NCI-H2171 (cell line): ENCODE measurements at regions not wholly inside any gene's neighbourhood (a gene's known extent, or its start where the extent isn't known, plus 50 kb on each side); places are given as distances from the start of the nearest gene placed in this dataset.
A peak's percentile ranks its signal among the peaks of the same experiment; 100 is the strongest.

Experiments
- DNase-seq: peaks from one replicate; lab custom pipeline; 2025; lab: John Stamatoyannopoulos, UW

GRCh38 chr4:1572964-1573720, 111.0 kb downstream of the FAM53A start:
- no peak for DNase-seq

DNA sequence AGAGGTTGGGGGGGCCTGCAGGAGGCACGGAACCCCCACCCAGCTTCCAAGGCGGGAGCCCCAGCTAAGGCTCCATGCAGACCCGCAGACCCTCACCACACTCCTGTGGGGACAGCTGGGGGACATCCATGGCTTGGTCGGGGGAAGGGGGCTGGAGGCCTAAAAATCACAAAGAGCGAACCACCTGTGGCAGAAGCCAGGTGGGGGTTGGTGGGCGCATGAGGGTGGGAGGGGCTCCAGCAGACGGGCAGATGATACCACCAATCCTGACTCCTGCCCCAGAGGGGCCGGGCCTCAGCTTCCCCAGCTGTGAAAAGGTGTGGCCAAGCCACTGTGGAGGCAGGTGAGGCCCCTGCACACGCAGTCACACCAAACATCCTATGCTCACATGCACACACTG, 111.6 kb downstream of the FAM53A start:
- no peak for DNase-seq

- no peak for DNase-seq
Measured at GRCh38 chr4:1572010-1572385, 112.1 kb downstream of the FAM53A start.

- no peak for DNase-seq
Measured at GRCh38 chr4:1571165-1572009, 112.7 kb downstream of the FAM53A start.

DNA sequence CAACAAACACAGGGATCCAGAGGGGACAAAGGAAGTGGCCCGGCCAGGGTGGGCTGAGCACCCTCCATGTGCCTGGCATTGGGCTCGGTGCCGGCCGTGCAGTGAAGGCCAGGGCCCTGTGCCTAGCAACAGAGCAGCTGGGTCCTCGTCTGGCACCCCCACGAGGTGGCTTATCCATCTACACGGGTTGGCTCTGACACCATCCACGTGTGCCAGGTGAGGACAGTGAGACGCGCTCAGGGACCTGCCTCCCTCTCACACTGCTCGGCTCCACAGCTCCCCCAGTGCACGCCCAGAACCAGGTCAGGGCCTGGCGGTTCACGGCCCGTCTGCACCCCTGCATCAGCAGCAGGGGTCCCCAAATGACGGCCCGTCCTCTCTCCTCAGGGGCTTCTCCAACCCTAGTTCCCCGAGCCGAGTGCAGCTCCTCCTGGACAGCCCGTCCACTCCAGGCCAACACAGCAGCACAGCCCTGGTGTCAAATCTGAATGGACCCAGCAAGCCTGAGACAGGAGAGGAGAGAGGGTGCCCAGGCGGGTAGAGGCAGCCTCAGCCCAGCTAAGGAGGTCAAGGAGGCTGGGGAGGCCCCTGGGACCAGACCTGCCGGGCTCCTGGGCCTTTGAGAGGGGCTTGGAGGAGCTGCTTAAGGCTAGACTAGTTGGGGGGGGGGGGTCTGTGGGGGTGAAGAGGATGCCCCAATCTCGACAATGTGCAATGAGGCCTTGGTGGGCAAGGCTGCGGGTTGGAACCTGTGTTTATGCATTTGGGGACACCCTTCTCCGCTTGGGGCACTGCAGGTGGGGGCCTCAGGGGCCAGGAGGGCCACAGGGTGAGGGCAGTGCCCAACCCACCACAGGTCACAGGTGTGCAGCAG, 113.6 kb downstream of the FAM53A start:
- DNase-seq: no peak

DNA sequence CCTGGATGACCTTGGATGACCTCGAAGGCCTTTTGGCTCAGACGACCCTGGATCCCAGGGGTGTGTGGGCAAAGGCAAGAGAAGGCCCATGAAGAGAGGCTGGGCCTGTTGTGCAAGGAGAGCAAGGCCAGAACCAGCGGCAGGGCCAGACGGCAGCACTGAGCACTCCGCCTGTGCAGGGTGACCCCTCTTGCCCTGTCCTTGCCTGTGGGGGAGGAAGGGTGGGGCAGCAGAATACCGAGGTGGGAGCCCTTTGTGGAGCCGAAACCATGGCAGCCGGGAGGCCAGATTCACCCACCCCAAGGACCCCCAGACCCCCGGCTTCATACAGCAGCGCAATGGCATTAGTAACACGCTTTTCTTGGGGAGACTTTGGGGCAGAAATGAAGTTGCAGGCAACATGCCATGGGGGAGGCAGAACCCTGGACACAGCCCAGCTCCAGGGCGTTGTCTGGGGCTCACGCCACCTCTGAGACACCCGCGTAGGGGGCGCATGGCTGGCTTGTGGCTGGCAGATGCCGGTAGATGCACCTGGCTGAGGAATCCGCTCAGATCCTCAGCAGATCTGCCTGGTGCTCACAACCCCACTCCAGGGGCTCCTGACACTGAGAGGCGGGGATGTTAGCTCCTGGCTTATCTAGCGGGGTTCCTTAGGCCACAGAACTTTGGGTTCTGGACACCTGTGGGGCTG, 114.5 kb downstream of the FAM53A start:
- DNase-seq: no peak

DNA sequence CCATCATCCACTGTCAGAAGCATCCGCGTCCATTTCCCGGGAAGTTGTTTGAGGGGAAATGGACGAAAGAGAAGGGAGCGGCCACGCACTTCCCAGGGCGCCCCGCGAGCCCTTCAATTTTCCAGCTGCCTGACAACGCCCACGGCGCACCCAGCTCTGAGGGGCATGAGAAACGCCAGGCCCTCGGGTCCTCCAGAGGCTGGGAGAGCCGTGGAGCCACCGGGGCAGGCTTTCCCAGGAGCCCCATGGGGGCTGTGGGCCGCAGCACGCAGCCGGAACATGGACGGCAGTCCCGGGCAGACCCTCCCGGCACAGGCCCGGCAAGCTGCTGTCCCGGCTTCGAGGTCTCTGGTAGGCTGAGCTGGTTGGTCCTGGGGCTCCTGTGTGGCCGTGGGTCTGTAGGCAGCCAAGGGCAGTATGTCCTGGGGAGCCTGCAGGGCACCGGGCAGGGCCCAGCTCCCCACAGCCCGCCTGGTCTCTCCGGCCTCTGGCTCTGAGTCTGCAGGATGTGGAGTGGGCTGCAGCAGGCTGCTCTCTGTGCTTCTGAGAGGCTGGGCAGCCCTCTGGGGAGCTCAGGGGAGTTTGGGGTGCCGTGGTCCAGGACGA, 115.2 kb downstream of the FAM53A start:
- DNase-seq: no peak

- no peak for DNase-seq
Measured at GRCh38 chr4:1567808-1568581, 116.1 kb downstream of the FAM53A start.

DNA sequence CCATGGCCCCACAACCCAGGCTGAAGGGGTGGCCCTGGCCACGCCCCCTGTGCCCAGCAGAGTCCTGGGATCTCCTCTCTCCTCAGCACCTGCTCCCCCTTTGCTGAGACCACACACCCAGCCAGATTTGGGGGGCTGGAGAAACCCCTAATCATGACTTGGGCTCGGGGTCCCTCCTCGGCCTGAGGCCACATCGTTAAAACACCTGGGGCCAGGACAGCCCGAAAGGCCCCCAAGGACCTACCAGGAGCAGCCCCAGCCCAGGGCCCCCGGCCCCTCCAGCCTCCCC, 116.7 kb downstream of the FAM53A start:
- DNase-seq: no peak

DNA sequence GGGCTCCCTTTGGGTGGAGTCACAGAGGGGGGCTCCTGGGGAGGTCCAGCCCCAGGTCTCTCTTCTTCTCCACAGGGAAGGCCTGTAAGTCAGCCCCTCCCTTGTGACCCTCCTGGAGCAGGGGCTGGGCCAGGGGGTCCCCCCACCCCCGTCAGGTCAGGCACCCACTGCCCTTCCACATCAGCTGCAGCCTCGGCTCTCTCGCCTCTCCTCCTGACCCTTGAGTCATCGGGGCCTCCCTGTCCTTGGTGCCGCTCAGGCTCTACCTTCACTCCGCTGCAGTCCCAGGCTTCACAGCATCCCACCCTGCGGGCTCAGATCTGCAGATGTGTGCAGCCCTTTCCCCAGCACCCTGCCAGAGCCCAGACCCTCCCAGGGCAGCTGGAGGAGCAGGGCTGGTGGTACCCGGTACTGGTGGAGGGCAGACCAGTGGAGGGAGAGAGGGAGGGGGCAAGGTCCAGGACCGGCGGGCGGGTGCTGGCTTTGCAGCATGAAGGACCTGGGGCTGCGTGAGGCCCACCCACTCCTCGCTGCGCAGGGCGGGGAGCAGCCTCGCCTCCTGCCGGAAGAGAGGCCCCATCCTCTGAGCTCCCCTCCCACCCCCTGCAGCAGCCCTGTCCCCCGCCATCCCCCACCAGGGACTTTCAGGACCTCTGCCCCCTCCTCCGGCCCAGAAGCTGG, 117.1 kb downstream of the FAM53A start:
- DNase-seq: no peak

DNA sequence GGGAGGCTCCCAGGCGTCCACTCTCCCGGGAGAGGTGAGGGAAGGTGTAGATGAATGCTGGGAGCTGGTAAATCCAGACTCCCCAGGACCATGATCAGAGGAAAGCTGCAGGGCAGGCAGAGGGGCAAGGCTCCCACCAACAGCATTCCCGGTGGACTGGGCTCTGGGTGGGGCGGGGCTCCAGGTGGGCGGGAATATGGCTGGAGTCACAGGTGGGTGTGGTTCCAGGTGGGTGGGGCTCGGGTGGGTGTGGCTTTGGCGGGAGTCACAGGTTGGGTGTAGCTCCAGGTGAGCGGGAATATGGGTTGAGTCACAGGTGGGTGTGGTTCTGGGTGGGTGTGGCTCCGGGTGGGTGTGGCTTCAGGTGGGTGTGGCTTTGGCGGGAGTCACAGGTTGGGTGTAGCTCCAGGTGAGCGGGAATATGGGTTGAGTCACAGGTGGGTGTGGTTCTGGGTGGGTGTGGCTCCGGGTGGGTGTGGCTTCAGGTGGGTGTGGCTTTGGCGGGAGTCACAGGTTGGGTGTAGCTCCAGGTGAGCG, 117.7 kb downstream of the FAM53A start:
- peak; percentile 65 for DNase-seq

GRCh38 chr4:1565598-1566295, 118.4 kb downstream of the FAM53A start:
- no peak for DNase-seq

DNA sequence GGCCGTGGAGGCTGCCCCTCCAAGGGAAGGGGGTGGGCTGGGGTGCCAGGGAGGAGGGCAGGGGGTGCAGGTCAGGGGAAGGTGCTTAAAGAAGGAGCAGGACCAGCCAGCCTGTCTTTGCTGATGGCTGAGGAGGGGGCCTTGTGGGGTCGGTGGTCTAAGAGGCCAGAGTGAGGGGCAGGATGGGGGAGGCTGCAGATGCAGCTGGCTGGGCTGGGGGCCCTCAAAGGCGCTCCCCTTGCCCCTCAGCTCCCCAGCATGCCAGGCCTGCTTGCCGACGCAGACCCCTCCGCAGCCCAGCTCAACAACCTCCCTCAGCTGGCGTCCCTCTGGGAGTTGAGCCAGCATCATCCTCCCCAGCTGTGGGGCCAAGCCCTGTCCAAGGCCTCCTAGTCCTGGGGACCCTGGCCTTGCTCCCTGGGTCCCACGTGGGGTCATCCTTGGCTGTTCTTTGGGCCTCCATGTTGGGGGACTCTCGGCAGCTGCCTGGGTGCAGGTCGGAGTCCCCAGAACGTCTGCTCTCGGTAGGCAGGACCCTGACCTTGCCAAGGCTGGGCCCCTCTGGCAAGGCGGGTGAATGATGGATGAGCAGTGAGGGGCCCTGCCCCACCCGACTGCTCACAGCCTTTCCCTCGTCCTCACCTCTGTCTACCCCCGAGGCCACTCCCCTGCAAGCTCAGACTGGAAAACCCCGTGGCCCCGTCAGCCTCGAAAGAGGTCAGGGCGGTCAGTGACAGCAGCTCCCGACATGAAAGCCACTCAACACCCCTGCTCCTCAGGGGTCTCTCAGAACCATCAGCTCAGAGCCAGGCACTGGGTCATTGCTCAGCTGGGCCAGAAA, 119.4 kb downstream of the FAM53A start:
- DNase-seq: no peak

GRCh38 chr4:1563768-1564485, 120.2 kb downstream of the FAM53A start:
- DNase-seq: no peak

DNA sequence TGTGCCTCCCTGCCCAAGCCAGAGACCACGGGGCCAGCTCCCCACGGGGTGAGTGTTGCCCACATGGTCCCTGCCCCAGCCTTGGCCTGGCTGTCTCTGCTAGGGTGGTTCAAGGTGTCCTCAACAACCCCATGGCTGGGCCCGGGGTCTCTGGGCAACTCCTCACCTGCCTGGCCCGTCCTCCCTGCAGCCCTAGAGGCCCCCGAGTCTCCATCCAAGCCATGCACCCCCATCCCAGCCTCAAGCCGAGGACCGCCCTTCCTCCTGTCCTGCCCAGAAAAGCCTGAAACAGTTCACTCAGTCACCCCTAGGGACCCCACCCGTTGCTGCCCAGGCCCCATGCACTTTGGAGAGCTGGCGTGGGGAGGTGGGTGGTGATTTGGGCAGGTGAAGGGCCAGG, 120.9 kb downstream of the FAM53A start:
- no peak for DNase-seq

GRCh38 chr4:1562771-1563170, 121.3 kb downstream of the FAM53A start:
- DNase-seq: no peak

DNA sequence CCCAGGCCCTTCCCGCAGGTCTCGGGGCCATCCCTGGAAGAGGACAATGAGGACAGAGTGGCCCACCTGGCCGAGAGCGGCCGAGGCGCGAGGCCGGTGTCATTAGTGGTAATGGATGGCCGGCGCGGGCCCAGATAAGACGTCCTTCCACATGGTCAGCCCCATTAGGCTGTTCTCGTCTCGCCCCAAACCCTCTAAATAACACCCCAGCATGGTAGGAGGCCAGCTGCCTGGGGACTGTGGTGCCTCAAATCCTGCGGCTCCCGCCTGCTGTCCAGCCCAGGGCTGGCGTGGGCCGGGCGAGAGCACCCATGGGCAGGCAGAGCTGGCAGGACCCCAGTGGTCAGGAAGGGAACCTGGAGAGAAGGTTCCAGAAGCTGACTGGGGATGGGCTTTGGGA, 121.7 kb downstream of the FAM53A start:
- DNase-seq: no peak
